COLO668 (cell line): ENCODE measurements at regions not wholly inside any gene's neighbourhood (a gene's known extent, or its start where the extent isn't known, plus 50 kb on each side); places are given as distances from the start of the nearest gene placed in this dataset.

Source experiments
- DNase-seq: peaks from one replicate; lab custom pipeline; 2025; ENCODE audit not compliant: unreplicated experiment; lab: John Stamatoyannopoulos, UW

GRCh38 chr10:90652519-90652918, 205.3 kb downstream of the HTR7 start:
- DNase-seq, result no peak

DNA sequence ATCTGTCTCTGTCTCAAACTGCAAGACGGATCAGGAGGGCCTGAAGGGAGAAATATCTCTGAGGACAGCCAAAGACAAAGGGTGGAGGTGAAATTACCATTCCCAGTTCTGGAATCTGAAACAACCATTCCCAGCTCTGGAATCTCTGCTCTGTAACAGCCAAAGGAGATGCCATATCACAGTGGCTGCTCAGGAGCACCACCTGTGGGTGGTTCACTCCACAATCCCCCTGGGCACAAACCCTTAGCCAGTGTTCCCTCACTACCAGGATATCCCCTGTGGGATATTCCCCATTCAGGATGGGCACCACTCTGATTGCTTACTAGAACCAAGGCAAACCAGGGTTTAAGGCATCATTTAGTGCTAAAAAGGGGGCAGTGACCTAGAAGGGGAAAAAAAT, 199.0 kb downstream of the HTR7 start:
- no peak for DNase-seq

GRCh38 chr10:90665905-90666662, 191.8 kb downstream of the HTR7 start:
- DNase-seq, result no peak

- no peak for DNase-seq
Observed at GRCh38 chr10:90674461-90674860, 183.4 kb downstream of the HTR7 start.

DNA sequence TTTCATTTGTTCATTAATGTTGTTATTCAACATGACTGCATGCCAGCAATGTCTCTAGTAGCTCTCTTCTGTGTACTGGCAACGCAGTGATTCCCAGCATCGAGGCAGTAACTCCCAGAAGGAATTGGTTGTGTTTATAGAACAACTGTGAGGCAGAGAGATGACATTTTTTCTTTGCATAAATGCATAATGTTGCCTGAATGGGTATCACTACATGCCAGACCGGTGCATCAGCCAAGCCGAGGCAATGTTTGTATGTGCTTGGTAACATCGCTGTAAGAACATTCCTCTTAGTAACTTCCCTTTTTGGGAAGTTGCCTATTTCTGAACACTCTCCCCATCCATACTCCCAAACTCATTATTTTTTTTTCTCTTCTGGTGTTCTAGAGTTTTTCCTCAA, 182.9 kb downstream of the HTR7 start:
- no peak for DNase-seq

DNA sequence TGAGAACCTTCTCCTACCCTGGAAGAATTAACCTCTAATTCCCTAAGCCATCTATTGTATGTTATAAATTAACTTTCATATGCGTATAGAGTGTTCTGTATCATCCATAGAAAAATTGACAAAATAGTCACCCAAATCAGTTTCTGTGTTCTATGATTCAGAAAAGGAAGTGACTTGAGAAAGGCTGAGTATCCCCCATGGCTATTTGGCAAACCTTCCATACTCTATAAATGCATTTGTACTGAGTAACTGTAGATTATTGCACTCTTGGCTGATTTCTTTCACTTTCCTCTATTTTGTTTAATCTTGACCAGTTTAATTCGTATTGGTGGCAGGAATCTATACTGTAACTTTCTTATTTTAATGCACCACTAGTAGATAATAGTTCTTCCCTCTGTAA, 182.2 kb downstream of the HTR7 start:
- no peak for DNase-seq
